Liver (tissue), 3 donors: ENCODE measurements at regions not wholly inside any gene's neighbourhood (a gene's known extent, or its start where the extent isn't known, plus 50 kb on each side); places are given as distances from the start of the nearest gene placed in this dataset.

ENCODE experiments used
- EGR1 ChIP-seq, 2 donors: IDR thresholded peaks; 2 replicates each; pipeline ENCODE4 v1.6.1; 2016 to 2018; ENCODE audit warnings: antibody characterized with exemption in 2 of 2, low read depth in 2 of 2
- FOXA2 ChIP-seq: IDR thresholded peaks from 2 replicates; pipeline ENCODE4 v1.6.1; 2016; ENCODE audit warnings: antibody characterized with exemption
- GABPA ChIP-seq, 2 donors: IDR thresholded peaks in 1 of 2; conservative IDR thresholded peaks in 1 of 2; 2 replicates each; pipeline ENCODE4 v1.6.1; 2016; ENCODE audit warnings: antibody characterized with exemption in 2 of 2, mild to moderate bottlenecking in 1 of 2, moderate library complexity in 1 of 2
- JUND ChIP-seq, 2 donors: IDR thresholded peaks; 2 replicates each; pipeline ENCODE4 v1.6.1; 2016; ENCODE audit warnings: antibody characterized with exemption in 2 of 2
- RAD21 ChIP-seq, 2 donors: IDR thresholded peaks; 2 replicates each; pipeline ENCODE4 v1.6.1; 2016; ENCODE audit warnings: antibody characterized with exemption in 2 of 2, mild to moderate bottlenecking in 2 of 2
- YY1 ChIP-seq: IDR thresholded peaks from 2 replicates; pipeline ENCODE4 v1.6.1; 2016; ENCODE audit warnings: antibody characterized with exemption, mild to moderate bottlenecking
- TF ChIP-seq, protein P1 (sequence below): IDR thresholded peaks from 2 replicates; pipeline ENCODE4 v1.6.1; 2016; ENCODE audit warnings: antibody characterized with exemption
- TF ChIP-seq, protein P2 (sequence below): fragments of 150-350 bp; IDR thresholded peaks from 2 replicates; pipeline ENCODE4 v1.5.1; 2017; ENCODE audit warnings: improper control_type of control experiment, low read depth, low read length; ENCODE audit not compliant: missing input control
- TF ChIP-seq, protein P3 (sequence below): IDR thresholded peaks from 2 replicates; pipeline ENCODE4 v1.6.1; 2016; ENCODE audit warnings: antibody characterized with exemption, mild to moderate bottlenecking
- donor health status: healthy.
- donor health status: healthy.

DNA sequence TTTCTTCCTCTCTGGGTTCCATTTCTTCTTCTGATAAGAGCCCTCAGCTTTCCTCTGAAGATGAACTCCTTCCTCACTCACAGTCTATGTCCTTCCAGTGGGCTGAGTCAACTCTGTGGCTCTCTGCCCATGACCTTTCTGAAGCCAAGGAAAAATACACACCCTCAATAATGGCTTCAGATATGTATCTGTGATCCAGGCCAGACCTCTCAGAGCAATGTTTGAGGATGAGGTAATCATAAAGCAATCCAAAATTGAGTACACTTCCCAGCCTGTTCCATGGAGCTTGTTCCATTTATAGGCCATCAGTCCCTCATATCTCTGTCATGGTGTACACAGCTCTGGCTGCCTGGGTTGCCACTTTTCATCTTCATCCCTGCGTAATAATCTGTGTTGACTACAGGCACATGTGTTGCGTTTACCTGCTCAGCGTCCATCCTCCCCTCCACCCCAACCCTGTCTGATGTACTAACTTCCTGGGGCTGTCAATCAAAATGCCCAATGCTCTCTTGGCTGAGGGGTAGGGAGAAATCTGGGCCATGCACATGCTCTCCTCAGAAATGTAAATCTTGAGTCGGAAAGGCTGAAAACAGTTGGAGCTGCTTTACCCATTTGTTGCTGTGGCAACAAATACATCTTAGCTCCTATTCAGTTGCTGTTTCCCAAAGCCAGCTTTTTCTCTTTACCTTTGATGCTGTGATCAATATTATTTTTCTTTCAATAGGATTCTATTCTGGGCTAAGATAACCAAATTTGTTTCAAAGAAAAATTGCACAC lies 377.8 kb upstream of the TMEM132C start:
- TF ChIP-seq, protein P1, sequence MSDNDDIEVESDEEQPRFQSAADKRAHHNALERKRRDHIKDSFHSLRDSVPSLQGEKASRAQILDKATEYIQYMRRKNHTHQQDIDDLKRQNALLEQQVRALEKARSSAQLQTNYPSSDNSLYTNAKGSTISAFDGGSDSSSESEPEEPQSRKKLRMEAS: no peak
- TF ChIP-seq, protein P2, sequence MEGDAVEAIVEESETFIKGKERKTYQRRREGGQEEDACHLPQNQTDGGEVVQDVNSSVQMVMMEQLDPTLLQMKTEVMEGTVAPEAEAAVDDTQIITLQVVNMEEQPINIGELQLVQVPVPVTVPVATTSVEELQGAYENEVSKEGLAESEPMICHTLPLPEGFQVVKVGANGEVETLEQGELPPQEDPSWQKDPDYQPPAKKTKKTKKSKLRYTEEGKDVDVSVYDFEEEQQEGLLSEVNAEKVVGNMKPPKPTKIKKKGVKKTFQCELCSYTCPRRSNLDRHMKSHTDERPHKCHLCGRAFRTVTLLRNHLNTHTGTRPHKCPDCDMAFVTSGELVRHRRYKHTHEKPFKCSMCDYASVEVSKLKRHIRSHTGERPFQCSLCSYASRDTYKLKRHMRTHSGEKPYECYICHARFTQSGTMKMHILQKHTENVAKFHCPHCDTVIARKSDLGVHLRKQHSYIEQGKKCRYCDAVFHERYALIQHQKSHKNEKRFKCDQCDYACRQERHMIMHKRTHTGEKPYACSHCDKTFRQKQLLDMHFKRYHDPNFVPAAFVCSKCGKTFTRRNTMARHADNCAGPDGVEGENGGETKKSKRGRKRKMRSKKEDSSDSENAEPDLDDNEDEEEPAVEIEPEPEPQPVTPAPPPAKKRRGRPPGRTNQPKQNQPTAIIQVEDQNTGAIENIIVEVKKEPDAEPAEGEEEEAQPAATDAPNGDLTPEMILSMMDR: no peak
- no peak for TF ChIP-seq YY1
- TF ChIP-seq GABPA (IDR thresholded peaks at IDR 0.05 in 1 of 2, conservative IDR thresholded peaks at IDR 0.05 in 1 of 2): no peak
- TF ChIP-seq JUND (IDR thresholded peaks at IDR 0.05): no peak
- TF ChIP-seq RAD21 (IDR thresholded peaks at IDR 0.05): no peak
- TF ChIP-seq EGR1 (IDR thresholded peaks at IDR 0.05; ENCODE audit: low read depth in 2 of 2): no peak
- no peak for TF ChIP-seq FOXA2
- TF ChIP-seq, protein P3, sequence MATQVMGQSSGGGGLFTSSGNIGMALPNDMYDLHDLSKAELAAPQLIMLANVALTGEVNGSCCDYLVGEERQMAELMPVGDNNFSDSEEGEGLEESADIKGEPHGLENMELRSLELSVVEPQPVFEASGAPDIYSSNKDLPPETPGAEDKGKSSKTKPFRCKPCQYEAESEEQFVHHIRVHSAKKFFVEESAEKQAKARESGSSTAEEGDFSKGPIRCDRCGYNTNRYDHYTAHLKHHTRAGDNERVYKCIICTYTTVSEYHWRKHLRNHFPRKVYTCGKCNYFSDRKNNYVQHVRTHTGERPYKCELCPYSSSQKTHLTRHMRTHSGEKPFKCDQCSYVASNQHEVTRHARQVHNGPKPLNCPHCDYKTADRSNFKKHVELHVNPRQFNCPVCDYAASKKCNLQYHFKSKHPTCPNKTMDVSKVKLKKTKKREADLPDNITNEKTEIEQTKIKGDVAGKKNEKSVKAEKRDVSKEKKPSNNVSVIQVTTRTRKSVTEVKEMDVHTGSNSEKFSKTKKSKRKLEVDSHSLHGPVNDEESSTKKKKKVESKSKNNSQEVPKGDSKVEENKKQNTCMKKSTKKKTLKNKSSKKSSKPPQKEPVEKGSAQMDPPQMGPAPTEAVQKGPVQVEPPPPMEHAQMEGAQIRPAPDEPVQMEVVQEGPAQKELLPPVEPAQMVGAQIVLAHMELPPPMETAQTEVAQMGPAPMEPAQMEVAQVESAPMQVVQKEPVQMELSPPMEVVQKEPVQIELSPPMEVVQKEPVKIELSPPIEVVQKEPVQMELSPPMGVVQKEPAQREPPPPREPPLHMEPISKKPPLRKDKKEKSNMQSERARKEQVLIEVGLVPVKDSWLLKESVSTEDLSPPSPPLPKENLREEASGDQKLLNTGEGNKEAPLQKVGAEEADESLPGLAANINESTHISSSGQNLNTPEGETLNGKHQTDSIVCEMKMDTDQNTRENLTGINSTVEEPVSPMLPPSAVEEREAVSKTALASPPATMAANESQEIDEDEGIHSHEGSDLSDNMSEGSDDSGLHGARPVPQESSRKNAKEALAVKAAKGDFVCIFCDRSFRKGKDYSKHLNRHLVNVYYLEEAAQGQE: no peak
